Prostate gland (tissue), 2 donors: ENCODE measurements at regions not wholly inside any gene's neighbourhood (a gene's known extent, or its start where the extent isn't known, plus 50 kb on each side); places are given as distances from the start of the nearest gene placed in this dataset.

ENCODE experiments used
- DNase-seq: peaks from one replicate; pipeline ENCODE4 v3.0.0-alpha.2; 2019; ENCODE audit warnings: low spot score
- H3K27ac ChIP-seq, 2 donors: fragments of 200-600 bp; sonication (generic); 2 replicates each; pipeline ENCODE4 v1.5.1; 2017 to 2019
- H3K27me3 ChIP-seq: fragments of 200-600 bp; sonication (generic); replicated peaks from 2 replicates; pipeline ENCODE4 v1.5.1; 2019; ENCODE audit not compliant: insufficient read depth
- H3K36me3 ChIP-seq, 2 donors: fragments of 200-600 bp; sonication (generic); 1 replicate in 1 of 2; 2 replicates in 1 of 2; pipeline versions ENCODE4 v1.5.1 to v1.8.1; 2017 to 2019
- H3K4me1 ChIP-seq: fragments of 200-600 bp; sonication (generic); replicated peaks from 2 replicates; pipeline ENCODE4 v1.5.1; 2019
- H3K4me3 ChIP-seq, 2 donors: fragments of 200-600 bp; sonication (generic); 2 replicates each; pipeline ENCODE4 v1.5.1; 2017 to 2019
- H3K9me3 ChIP-seq: fragments of 200-600 bp; sonication (generic); 2 replicates; pipeline ENCODE4 v1.5.1; 2017
- POLR2A ChIP-seq: fragments of 450-650 bp; IDR thresholded peaks from one replicate; pipeline ENCODE4 v1.6.1; 2016; ENCODE audit warnings: antibody characterized with exemption, mild to moderate bottlenecking
- POLR2AphosphoS5 ChIP-seq: sonication (generic); formaldehyde crosslinking; IDR thresholded peaks from one replicate; pipeline ENCODE4 v1.6.1; 2017; ENCODE audit warnings: antibody characterized with exemption
- WGBS: methylation state at CpG from one replicate; pipeline ENCODE4 v1.1.5; 2018; 5-methylcytosine and 5-hydroxymethylcytosine counted together
- intact Hi-C: fragments of 100-400 bp; cut with DNase I; formaldehyde crosslinking; loops from one replicate; pipeline ENCODE4 v1.14.2; 2022
- TF ChIP-seq, protein P1 (sequence below), 4 experiments: fragments of 200-600 bp in 2 of 4; fragments of 450-650 bp in 2 of 4; sonication (generic) in 2 of 4; IDR thresholded peaks; 1 replicate in 3 of 4; 2 replicates in 1 of 4; pipeline ENCODE4 v1.5.1; 2016 to 2019; ENCODE audit warnings: antibody characterized with exemption in 4 of 4, mild to moderate bottlenecking in 2 of 4, moderate library complexity in 2 of 4

DNA sequence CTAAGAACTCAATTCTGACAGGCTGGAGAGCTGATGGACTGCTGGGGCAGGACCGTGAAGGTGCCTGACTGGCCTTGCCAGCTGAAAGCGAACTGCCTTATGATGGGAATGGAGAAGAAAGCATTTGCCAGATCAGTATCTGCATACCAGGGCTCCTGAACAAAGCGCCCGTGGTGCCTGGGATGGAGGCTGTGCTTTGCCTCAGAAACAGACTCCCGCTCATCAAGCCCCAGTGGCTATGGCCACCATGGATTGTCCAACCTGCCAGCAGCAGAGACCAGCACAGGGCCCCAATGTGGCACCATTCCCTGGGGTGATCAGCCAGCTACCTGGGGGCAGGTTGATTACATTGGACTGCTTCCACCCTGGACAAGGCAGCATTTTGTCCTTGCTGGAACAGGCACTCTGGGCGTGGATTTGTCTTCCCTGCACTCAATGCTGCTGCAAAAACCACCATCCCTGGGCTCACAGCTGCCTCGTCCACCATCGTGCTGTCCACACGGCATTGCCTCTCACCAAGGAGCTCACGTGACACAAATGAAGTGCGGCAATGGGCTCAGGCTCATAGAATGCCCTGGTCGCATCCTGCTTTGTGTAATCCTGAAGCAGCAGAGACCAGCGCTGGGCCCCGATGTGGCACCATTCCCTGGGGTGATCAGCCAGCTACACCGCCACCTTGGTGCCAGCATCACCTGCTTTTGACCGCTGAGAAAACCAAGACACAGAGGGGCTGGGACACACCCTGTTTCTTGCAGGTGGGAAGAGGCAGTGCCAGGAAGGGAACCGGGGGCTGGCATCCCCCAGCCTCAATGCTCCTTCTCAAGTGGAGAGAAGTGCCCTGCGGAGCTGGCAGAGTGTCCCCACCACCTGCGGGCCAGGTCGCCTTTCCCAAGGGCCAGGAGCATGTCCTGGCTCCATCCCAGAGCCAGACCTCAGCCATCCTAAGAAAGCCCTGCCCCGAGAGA is 1367.5 kb downstream of the BRD1 start:
- Histone ChIP-seq H3K9me3 (no peaks in the 10 kb centered on the region), H3K4me3 (no peak overlapping the region), H3K36me3 (no peaks in the 10 kb centered on the region), H3K4me1 (no peaks in the 10 kb centered on the region), H3K27me3 (peaks cover 5% of the 10 kb centered on the region), H3K27ac (no peak overlapping the region)
- no peak for TF ChIP-seq POLR2A
- TF ChIP-seq, protein P1, sequence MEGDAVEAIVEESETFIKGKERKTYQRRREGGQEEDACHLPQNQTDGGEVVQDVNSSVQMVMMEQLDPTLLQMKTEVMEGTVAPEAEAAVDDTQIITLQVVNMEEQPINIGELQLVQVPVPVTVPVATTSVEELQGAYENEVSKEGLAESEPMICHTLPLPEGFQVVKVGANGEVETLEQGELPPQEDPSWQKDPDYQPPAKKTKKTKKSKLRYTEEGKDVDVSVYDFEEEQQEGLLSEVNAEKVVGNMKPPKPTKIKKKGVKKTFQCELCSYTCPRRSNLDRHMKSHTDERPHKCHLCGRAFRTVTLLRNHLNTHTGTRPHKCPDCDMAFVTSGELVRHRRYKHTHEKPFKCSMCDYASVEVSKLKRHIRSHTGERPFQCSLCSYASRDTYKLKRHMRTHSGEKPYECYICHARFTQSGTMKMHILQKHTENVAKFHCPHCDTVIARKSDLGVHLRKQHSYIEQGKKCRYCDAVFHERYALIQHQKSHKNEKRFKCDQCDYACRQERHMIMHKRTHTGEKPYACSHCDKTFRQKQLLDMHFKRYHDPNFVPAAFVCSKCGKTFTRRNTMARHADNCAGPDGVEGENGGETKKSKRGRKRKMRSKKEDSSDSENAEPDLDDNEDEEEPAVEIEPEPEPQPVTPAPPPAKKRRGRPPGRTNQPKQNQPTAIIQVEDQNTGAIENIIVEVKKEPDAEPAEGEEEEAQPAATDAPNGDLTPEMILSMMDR (IDR thresholded peaks at IDR 0.05) = no peak
- no peak for TF ChIP-seq POLR2AphosphoS5
- no peak for DNase-seq
- intact Hi-C loops = no loop called here
- 77% methylated on average over 20 of the region's 21 CpGs for WGBS

DNA sequence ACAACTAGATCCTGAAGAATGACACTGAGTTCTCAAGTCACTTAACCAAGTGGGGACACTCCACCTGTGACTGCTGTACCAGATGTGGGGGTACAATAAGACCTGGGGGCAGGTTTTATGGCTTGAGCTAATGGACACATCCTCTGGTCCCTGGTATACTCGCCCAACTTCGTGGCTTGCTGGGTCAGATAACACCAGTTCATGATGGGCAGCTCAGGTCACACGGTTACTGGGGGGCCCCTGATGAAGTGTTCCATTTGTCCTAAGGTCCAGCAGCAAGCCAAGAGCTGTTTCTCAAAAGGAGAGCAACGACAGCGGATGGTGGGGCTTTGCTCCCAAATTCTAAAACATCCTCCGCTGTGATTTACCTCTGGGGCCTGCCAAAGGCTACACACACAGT is 1368.4 kb downstream of the BRD1 start:
- 74% methylated on average over 6 of the region's 6 CpGs for WGBS
- Histone ChIP-seq H3K27me3 (peaks cover 5% of the 10 kb centered on the region), H3K4me1 (no peaks in the 10 kb centered on the region), H3K36me3 (no peaks in the 10 kb centered on the region), H3K9me3 (no peaks in the 10 kb centered on the region), H3K4me3 (no peak overlapping the region), H3K27ac (no peak overlapping the region)
- DNase-seq = no peak
- intact Hi-C loops = no loop called here
- no peak for TF ChIP-seq POLR2A
- no peak for TF ChIP-seq POLR2AphosphoS5
- TF ChIP-seq, protein P1 (IDR thresholded peaks at IDR 0.05) = no peak

DNA sequence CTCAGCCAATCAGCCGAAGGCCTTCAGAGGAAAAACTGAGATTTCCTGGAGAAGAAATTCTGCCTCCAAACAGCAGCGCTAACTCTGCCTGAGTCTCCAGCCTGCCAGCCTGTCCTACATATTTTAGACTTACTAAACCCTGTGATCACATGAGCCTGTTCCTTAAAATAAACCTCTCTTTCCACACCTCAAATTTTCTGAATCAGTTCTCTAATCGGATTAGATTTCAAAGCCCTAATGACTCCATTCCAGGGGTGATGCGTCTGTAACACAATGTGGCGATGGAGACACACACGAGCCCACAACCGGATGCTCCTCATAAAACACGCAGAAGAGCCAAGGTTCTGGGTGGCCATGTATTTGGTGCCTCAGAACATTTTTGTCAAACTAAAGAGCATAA is 1371.2 kb downstream of the BRD1 start:
- no peaks in the 10 kb centered on the region for H3K4me1 ChIP-seq
- TF ChIP-seq, protein P1 (IDR thresholded peaks at IDR 0.05) = no peak
- TF ChIP-seq POLR2AphosphoS5 (no peak), POLR2A (no peak)
- H3K27me3 ChIP-seq = peaks cover 8% of the 10 kb centered on the region
- H3K9me3 ChIP-seq = no peaks in the 10 kb centered on the region
- 63% methylated on average over 8 of the region's 8 CpGs for WGBS
- DNase-seq = no peak
- no peaks in the 10 kb centered on the region for H3K36me3 ChIP-seq
- no peak overlapping the region for H3K27ac ChIP-seq
- intact Hi-C loops = no loop called here
- H3K4me3 ChIP-seq = no peak overlapping the region

DNA sequence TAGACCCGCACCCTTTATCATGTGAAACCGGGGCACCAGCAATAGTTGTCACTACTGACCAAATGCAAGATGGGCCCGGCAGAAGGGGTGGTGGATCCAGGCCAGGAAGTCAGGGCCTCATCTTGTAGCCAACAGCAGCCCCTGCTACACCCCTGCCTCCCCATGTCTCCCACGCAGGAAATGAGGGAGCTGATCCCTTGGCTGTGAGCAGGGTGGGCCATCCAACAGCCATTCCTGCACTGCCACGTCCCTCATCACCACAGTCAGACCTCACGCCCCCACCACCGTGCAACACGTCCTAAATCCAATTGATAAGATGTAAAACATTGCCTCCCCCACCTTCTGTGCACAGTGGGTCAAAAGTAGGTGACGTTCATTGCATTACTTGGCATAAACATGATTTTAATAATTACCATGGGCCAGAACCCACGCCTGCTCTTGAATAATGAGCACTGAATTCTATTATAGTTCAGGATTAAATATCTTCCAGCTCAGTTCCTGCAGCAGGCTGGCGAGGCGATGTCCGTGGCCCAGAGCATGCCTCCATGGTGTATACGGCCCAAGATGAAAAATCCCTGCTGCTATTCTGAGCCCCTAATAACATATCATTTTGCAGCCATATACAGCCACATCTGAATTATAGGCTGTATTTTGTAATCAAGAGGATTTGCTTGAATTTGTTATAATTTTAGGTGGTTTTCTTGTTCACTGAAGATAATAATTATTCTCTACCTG is 1373.8 kb downstream of the BRD1 start:
- Histone ChIP-seq H3K27ac (no peak overlapping the region), H3K36me3 (no peaks in the 10 kb centered on the region), H3K4me1 (no peaks in the 10 kb centered on the region), H3K27me3 (peaks cover 8% of the 10 kb centered on the region), H3K9me3 (no peaks in the 10 kb centered on the region), H3K4me3 (no peak overlapping the region)
- intact Hi-C loops = no loop called here
- 89% methylated on average over 14 of the region's 14 CpGs for WGBS
- no peak for DNase-seq
- TF ChIP-seq, protein P1 (IDR thresholded peaks at IDR 0.05) = no peak
- TF ChIP-seq POLR2A = no peak
- no peak for TF ChIP-seq POLR2AphosphoS5
